Heart left ventricle (tissue), 16 donors: ENCODE measurements at regions not wholly inside any gene's neighbourhood (a gene's known extent, or its start where the extent isn't known, plus 50 kb on each side); places are given as distances from the start of the nearest gene placed in this dataset.
"Not testable (repeated sequence)": the region's sequence is repeated elsewhere in the genome, so short reads cannot be mapped to it uniquely, and the experiment has no call there.

Experiments used
- ATAC-seq, 4 donors: fragments of 200-7000 bp; cut with Tn5 transposase; one replicate each; pipeline ENCODE4 v1.9.1; 2020 to 2022; ENCODE audit warnings: moderate library complexity in 4 of 4, mild to moderate bottlenecking in 3 of 4, moderate number of reproducible peaks in 1 of 4
- DNase-seq, 5 donors: peaks; one replicate each; pipeline ENCODE4 v3.0.0-alpha.2; 2020
- H3K27ac ChIP-seq, 12 donors: fragments of 200-600 bp; sonication (generic) in 4 of 12; one replicate each; pipeline versions ENCODE4 v1.5.0 to v1.8.0; 2016 to 2022; ENCODE audit warnings: mild to moderate bottlenecking in 2 of 12
- H3K27me3 ChIP-seq, 9 donors: fragments of 200-600 bp; sonication (generic) in 2 of 9; one replicate each; pipeline versions ENCODE4 v1.5.1 to v1.8.0; 2016 to 2022; ENCODE audit warnings: mild to moderate bottlenecking in 3 of 9
- H3K36me3 ChIP-seq, 9 donors: fragments of 200-600 bp; sonication (generic) in 2 of 9; one replicate each; pipeline versions ENCODE4 v1.5.0 to v1.8.0; 2018 to 2022; ENCODE audit warnings: mild to moderate bottlenecking in 2 of 9
- H3K4me1 ChIP-seq, 12 donors: fragments of 200-600 bp; sonication (generic) in 4 of 12; one replicate each; pipeline versions ENCODE4 v1.5.0 to v1.8.0; 2016 to 2022; ENCODE audit warnings: mild to moderate bottlenecking in 3 of 12
- H3K4me3 ChIP-seq, 12 donors: fragments of 200-600 bp; sonication (generic) in 4 of 12; one replicate each; pipeline versions ENCODE4 v1.5.0 to v1.8.0; 2017 to 2022; ENCODE audit warnings: mild to moderate bottlenecking in 9 of 12, moderate library complexity in 4 of 12
- H3K9me3 ChIP-seq, 12 donors: fragments of 200-600 bp; sonication (generic) in 4 of 12; one replicate each; pipeline versions ENCODE4 v1.5.0 to v1.8.0; 2016 to 2022; ENCODE audit warnings: mild to moderate bottlenecking in 1 of 12
- POLR2A ChIP-seq, 2 donors: fragments of 450-650 bp; IDR thresholded peaks; one replicate each; pipeline ENCODE4 v1.6.1; 2017; ENCODE audit warnings: antibody characterized with exemption in 2 of 2, mild to moderate bottlenecking in 2 of 2, moderate library complexity in 2 of 2
- WGBS, 4 donors: extraction: QIAGEN DNeasy Blood & Tissue Kit in 2 of 4; methylation state at CpG; one replicate each; pipeline versions ENCODE4 v1.1.5 to v1.1.7; 2013 to 2018; 5-methylcytosine and 5-hydroxymethylcytosine counted together
- intact Hi-C, 10 donors: fragments of 100-400 bp; cut with DNase I; formaldehyde crosslinking; loops; one replicate each; pipeline versions ENCODE4 v1.11.1 to v1.14.2; 2022
- TF ChIP-seq, protein P1 (sequence below), 12 donors: fragments of 200-600 bp; sonication (generic) in 4 of 12; IDR thresholded peaks; one replicate each; pipeline versions ENCODE4 v1.5.0 to v1.8.0; 2018 to 2022; ENCODE audit warnings: antibody characterized with exemption in 12 of 12, mild to moderate bottlenecking in 5 of 12
- donor health status: ischemic (EF 13 %, LVEDD 7.1; RV severe dilation, severe dysfunction).
- donor health status: healthy with polysubstance abuse.
- donor health status: DM: no; HTN: yes; CAD: no.
- donor health status: DM: no; HTN: no; CAD: no.
- donor health status: ischemic (EF 25% LVEDD 6.9; RV normal size, moderate dysfunction).
- donor health status: ischemic (EF 25% LVEDD 5.7; RV mildly dilated, moderate dysfunction).
- donor health status: healthy.
- donor health status: DM: yes; HTN: yes; CAD: no.
- donor health status: ischemic (EF 35%, LVEDD 5.7; RV mildly dilated, moderate dysfunction).
- donor health status: nonischemic (EF 11% LVEDD 7.7; RV severe dilation, severe dysfunction).
- donor health status: DM: yes; HTN: yes; CAD: no.
- donor health status: PGD.
- donor health status: ischemic (EF 29% LVEDD 5.4; RV normal size, mild dysfunction).
- donor health status: nonischemic (EF 23%, LVEDD 6.1; RV moderate dilation, normal function).

DNA sequence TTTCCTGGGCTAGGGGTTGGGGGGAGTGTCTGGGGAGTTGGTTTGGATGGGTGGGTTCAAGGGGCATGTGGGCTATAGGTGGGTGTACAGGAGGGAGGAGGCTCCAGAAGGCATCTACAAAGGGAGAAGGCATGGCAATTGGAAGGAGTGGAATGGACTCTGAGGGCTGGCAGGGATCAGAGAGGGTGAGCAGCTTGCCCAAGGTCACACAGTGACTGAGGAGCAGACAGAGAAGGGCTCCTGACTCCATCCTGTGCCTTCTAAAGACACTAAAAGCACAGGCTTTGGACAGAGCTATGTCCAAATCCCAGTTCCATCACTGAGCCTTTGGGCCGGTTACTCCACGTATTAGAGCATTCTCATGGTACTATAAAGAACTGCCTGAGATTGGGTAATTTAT is 151.8 kb downstream of the PTPRU start:
- intact Hi-C loops = no loop called here
- Histone ChIP-seq H3K27ac (no peak overlapping the region), H3K36me3 (no peaks in the 10 kb centered on the region), H3K9me3 (no peaks in the 10 kb centered on the region), H3K27me3 (peaks cover 0 to 72% (median 19%) of the 10 kb centered on the region in 9 donors), H3K4me3 (no peak overlapping the region), H3K4me1 (no peaks in the 10 kb centered on the region)
- TF ChIP-seq, protein P1, sequence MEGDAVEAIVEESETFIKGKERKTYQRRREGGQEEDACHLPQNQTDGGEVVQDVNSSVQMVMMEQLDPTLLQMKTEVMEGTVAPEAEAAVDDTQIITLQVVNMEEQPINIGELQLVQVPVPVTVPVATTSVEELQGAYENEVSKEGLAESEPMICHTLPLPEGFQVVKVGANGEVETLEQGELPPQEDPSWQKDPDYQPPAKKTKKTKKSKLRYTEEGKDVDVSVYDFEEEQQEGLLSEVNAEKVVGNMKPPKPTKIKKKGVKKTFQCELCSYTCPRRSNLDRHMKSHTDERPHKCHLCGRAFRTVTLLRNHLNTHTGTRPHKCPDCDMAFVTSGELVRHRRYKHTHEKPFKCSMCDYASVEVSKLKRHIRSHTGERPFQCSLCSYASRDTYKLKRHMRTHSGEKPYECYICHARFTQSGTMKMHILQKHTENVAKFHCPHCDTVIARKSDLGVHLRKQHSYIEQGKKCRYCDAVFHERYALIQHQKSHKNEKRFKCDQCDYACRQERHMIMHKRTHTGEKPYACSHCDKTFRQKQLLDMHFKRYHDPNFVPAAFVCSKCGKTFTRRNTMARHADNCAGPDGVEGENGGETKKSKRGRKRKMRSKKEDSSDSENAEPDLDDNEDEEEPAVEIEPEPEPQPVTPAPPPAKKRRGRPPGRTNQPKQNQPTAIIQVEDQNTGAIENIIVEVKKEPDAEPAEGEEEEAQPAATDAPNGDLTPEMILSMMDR (IDR thresholded peaks at IDR 0.05) = no peak
- no peak for TF ChIP-seq POLR2A (IDR thresholded peaks at IDR 0.05)
- WGBS, 4 donors = 79 to 92% (median 89%) methylated on average over 2 of the region's 2 CpGs
- ATAC-seq = no peak
- DNase-seq = no peak

DNA sequence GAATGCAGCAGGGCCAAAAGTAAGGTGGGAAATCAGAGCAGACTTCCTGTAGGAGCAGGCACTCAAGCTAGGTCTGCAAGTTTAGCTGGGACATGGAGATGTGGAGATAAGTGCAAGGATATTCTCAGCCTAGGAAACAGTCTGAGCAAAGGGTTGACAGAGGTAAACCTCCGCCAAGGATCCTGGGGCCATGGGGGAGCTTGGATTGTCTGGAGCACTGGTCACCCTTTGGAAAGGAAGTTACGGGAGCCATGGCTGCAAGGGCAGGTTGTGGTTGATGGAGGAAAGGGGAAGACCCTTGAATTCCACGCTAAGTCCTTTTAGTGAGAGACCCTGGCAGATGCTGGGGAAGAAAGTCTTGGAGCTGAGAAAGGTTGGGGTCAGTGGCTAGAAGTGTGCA is 150.9 kb downstream of the PTPRU start:
- no peak for ATAC-seq
- Histone ChIP-seq H3K27me3 (peaks cover 0 to 82% (median 19%) of the 10 kb centered on the region in 9 donors), H3K4me1 (no peaks in the 10 kb centered on the region), H3K9me3 (no peaks in the 10 kb centered on the region), H3K27ac (no peak overlapping the region), H3K36me3 (no peaks in the 10 kb centered on the region), H3K4me3 (no peak overlapping the region)
- intact Hi-C loops = no loop called here
- no peak for DNase-seq
- no peak for TF ChIP-seq POLR2A (IDR thresholded peaks at IDR 0.05)
- TF ChIP-seq, protein P1 (IDR thresholded peaks at IDR 0.05) = no peak
- 69 to 81% (median 75%) methylated on average over 3 of the region's 3 CpGs for WGBS, 4 donors

DNA sequence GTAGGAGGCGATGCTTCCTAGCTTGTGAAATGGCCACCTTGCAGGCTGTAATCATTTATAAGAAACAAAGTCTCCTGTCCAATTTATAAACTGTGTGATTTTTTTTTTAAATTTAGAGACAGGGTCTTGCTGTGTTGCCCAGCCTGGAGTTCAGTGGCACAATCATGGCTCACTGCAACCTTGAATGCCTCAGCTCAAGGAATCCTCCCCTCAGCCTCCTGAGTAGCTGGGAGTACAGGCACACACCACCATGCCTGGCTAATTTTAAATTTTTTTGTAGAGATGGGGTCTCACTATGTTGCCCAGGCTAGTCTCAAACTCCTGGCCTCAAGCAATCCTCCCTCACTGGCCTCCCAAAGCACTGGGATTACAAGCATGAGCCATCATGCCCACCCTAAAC is 150.1 kb downstream of the PTPRU start:
- H3K4me1 ChIP-seq, H3K36me3 ChIP-seq, intact Hi-C loops, H3K4me3 ChIP-seq, H3K27ac ChIP-seq, DNase-seq, H3K9me3 ChIP-seq, ATAC-seq: not testable (repeated sequence)
- WGBS, 4 donors = 50 to 98% (median 94%) methylated on average over 1 of the region's 1 CpG
- H3K27me3 ChIP-seq = peaks cover 0 to 75% (median 19%) of the 10 kb centered on the region in 9 donors

DNA sequence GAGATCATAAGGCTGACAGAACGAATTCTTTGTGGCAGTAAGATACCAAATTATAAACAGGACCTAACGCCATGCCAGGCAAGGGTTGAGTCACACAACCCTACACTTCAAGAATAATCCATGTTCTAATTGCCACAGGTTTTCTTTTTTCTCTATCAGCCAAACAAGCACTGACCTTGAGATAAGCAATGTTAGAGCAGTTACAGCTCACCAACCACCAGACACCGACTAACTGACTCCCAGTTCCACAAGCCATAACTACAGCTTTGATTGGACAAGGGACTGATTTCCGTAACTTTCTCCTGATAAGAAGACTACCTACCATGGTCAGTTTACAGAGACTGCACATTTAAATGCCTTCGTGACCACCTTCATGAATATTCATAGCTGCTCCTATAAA is 149.6 kb downstream of the PTPRU start:
- Histone ChIP-seq H3K27ac (no peak overlapping the region), H3K36me3 (no peaks in the 10 kb centered on the region), H3K4me1 (no peaks in the 10 kb centered on the region), H3K4me3 (no peak overlapping the region), H3K27me3 (peaks cover 0 to 72% (median 19%) of the 10 kb centered on the region in 9 donors), H3K9me3 (no peaks in the 10 kb centered on the region)
- DNase-seq (no peak), ATAC-seq (no peak)
- intact Hi-C loops = no loop called here
- 41 to 53% (median 46%) methylated on average over 5 of the region's 5 CpGs for WGBS, 4 donors
- TF ChIP-seq, protein P1 (IDR thresholded peaks at IDR 0.05) = no peak
- no peak for TF ChIP-seq POLR2A (IDR thresholded peaks at IDR 0.05)

DNA sequence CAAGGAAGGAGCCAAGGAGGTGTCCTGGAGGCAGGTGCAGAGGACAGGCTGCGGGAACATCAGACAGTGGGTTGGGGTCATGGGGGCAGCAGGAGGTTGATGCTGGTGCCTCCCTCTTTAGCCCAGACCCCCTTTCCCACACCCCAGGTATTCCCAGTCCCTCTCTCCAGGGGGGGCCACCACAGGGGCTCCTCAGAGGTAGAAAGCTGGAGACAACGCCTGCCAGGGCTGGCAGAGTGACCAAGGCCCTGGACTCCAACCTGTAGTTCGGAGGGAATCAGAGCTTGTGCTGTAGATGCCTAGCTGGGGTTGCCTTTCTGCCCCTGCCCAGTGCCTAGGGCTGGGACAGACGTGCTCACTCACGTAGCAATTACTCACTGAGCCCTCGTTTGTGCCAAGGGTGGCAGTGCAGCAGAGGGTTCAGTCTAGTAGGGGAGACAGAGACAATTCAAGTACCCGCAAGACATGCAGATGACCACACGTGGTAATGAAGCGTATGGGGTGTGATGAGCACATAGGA is 148.2 kb downstream of the PTPRU start:
- no peaks in the 10 kb centered on the region for H3K4me1 ChIP-seq
- no peaks in the 10 kb centered on the region for H3K36me3 ChIP-seq
- peaks cover 0 to 10% (median 3%) of the 10 kb centered on the region in 12 donors for H3K9me3 ChIP-seq
- H3K27me3 ChIP-seq = peaks cover 0 to 61% (median 16%) of the 10 kb centered on the region in 9 donors
- TF ChIP-seq, protein P1 (IDR thresholded peaks at IDR 0.05) = no peak
- TF ChIP-seq POLR2A (IDR thresholded peaks at IDR 0.05) = no peak
- intact Hi-C loops = no loop called here
- no peak for DNase-seq
- no peak overlapping the region for H3K4me3 ChIP-seq
- H3K27ac ChIP-seq = no peak overlapping the region
- WGBS, 4 donors = 72 to 79% (median 77%) methylated on average over 6 to 9 of the region's 9 CpGs
- no peak for ATAC-seq
